Activated CD8-positive, alpha-beta memory T cell treated with anti-CD3 and anti-CD28 coated beads, Interleukin-2, amount 50 U/mL, for 24 hours (primary cell): ENCODE measurements at regions not wholly inside any gene's neighbourhood (a gene's known extent, or its start where the extent isn't known, plus 50 kb on each side); places are given as distances from the start of the nearest gene placed in this dataset.

Experiments used
- DNase-seq: peaks from one replicate; pipeline ENCODE4 v3.0.0-alpha.2; 2020; ENCODE audit errors: extremely low read depth

- DNase-seq, result no peak
These were observed 273.4 kb upstream of the TNRC6C start for GRCh38 chr17:77684803-77685798.

GRCh38 chr17:77685881-77686486 lies 272.5 kb upstream of the TNRC6C start:
- no peak for DNase-seq

DNA sequence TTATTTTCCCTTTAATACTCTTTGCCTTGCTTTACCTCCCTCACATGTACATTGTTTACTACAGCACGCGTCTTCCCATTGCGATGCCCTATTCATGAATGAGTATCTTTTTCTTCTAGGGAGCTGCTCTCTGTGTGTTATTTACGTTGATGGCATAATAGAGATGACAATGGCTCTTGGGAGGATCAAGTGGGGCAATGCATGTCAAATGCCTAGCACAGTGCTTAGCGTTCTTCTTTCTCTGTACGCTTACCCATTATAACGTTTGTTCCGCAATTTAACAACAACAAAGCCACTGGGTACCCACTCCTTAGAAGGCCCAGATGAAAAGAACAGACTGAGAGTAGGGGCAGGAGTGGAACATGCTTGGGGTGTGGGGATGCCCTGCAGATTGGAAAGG lies 271.6 kb upstream of the TNRC6C start:
- no peak for DNase-seq

DNA sequence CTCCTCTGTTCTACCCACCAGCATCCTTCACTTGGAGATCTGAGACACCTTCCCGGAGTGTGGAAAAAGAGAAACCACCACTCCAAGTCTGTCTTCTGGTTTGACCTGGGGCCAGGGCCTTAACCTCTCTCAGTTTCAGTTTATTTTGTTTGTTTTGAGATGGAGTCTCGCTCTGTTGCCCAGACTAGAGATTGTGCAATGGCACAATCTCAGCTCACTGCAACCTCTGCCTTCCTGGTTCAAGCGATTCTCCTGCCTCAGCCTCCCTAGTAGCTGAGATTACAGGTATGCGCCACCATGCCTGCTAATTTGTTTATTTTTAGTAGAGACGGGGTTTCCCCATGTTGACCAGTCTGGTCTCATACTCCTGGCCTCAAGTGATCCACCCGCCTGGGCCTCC lies 271.1 kb upstream of the TNRC6C start:
- no peak for DNase-seq

DNA sequence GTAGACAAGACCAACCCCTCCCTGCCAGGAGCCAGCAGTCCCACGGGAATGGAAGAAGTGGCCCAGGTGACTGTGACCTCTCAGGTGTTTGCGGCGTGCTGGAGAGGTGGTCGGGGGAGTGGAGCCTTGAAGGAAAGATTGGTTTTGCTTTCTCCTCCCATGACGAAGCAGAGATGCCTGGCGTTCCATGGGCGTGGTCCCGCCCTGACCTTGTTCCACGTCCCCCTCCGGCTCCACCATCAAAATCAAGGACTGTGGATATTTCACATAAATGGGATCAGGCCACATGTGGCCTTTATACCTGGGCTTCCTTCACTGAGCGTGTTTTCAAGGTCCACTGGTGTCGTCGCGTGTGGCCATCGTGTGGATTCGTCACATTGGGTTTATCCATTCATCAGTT lies 270.6 kb upstream of the TNRC6C start:
- DNase-seq, result no peak

GRCh38 chr17:77688369-77688768 lies 270.1 kb upstream of the TNRC6C start:
- DNase-seq, result no peak

DNA sequence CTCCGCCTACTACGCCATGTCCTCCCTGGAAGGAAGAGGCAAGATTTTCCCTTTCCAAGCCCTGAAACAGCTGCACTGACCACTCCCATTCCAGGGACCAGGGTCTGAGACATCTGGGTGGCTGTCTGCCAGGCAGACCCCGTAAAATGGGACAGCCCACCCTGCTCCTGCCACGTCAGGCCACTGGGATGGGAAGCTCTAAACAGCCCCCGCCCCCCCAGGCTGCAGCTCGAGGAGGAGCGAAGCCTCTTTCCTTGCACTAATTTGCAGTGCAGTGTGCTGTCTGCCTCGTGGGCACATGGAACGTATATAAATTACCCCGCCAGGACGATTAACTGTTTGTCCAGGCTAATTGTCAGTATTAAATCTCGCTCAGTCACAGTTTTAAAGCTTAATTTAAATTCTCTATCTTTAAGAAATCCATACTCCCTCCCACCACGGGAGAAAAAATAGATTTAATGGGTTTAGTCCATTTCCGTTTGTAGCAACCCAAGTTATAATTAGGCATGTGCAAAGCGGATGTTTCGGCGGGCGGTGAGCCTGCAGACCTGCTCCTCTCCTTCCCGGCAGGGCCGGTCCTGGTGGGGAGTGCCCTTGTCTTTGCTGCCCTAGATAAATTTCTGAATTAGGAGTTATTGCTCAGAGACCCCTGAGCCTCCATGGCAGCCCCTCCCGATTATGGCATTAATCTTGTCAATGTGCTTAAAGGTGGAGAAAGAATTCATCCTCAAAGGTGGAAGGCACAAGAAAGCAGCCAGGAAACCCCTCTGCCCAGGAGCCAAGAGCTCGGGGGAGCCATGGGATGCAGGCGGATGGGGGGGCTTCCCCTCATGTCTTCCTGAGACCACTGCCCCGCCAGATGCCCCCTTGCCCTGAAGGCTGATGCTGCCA lies 268.0 kb upstream of the TNRC6C start:
- DNase-seq, result no peak

DNA sequence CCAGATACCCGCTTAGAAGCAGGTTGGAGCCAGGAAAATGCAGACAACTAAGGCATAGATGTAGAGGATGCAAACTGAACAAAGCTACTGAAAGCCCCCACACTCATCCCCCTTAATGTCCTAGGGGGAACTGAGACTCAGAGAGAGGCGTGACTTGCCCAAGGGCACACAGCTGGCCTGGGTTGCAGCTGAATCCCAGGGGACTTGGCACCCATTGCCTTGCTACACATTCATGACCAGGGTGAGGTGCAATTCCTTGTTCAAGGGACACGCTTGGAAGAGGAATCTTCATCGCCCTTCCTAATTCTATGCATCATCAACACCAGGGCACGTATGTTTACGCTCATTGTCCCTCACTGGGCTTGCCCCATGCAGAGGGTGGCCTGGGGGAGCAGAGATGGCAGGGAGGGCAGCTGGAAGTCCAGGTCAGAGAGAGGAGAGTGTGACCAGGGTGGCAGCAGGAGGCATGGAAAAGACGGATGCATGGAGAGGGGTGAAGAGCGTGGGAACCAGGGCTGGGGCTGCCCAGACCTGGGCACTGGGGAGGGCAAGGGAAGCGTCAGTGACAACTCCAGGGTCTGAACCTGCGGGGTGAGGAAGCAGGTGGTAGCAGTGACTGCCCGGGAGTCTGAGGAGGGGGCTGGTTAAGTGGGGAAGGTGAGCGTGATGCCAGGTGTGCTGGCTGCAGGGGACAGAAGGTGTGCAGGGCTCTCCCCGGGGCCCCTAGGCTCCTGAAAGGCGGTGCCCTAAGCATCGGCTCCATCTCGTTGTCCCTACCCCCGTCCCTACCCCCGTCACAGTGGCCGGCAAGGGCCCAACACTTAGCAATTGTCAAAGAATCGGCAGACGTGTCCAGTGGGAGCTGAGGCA lies 267.1 kb upstream of the TNRC6C start:
- no peak for DNase-seq

GRCh38 chr17:77692571-77693161 lies 265.8 kb upstream of the TNRC6C start:
- no peak for DNase-seq

GRCh38 chr17:77693301-77693700 lies 265.2 kb upstream of the TNRC6C start:
- DNase-seq, result no peak

DNA sequence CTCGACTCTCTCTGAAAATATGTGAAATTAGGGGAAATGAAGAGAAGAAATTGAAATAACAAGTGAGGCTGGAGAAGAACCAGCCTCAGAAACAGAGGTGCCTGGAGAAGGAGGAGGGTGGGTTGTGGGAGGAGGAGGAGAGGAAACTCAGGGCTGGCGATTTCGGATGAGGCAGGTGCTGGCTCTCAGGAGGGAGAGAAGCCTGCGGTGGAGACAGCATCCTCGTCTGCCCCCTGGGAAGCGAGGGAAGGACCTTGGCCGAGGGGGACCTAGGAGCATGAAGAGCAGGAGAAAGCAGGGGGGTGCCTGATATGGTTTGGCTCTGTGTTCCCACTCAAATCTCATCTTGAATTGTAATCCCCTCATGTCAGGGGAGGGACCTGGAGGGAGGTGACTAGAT lies 264.7 kb upstream of the TNRC6C start:
- DNase-seq, result no peak

GRCh38 chr17:77694391-77695363 lies 263.8 kb upstream of the TNRC6C start:
- DNase-seq, result no peak

GRCh38 chr17:77695386-77695785 lies 263.1 kb upstream of the TNRC6C start:
- no peak for DNase-seq

DNA sequence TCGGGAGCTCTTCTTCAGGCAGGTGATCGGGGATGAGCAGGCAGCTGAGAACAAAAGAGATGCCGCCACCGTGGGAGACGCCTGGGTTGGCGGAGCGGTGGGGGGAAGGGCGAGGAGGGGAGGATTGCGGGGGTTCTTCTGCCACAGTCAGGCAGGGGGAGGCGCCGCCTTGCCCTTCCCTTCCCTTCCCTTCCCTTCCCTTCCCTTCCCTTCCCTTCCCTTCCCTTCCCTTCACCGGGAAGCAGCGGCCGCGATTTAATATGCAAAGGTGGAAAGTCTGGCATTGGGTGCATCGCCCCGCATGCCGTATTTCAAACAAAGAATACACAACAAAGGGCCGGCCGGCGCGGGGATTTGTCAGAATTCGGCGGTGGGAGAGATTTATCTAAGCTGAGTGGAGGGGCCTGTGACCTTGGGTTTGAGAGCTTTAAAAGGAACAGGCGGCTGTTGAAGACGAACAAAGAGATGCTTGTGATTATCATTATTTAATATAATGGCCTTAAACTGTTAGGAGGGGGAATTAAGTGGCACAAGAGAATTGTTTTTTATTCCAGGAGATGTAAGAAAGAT lies 262.3 kb upstream of the TNRC6C start:
- no peak for DNase-seq

- no peak for DNase-seq
These were observed 261.6 kb upstream of the TNRC6C start for GRCh38 chr17:77696721-77697460.

DNA sequence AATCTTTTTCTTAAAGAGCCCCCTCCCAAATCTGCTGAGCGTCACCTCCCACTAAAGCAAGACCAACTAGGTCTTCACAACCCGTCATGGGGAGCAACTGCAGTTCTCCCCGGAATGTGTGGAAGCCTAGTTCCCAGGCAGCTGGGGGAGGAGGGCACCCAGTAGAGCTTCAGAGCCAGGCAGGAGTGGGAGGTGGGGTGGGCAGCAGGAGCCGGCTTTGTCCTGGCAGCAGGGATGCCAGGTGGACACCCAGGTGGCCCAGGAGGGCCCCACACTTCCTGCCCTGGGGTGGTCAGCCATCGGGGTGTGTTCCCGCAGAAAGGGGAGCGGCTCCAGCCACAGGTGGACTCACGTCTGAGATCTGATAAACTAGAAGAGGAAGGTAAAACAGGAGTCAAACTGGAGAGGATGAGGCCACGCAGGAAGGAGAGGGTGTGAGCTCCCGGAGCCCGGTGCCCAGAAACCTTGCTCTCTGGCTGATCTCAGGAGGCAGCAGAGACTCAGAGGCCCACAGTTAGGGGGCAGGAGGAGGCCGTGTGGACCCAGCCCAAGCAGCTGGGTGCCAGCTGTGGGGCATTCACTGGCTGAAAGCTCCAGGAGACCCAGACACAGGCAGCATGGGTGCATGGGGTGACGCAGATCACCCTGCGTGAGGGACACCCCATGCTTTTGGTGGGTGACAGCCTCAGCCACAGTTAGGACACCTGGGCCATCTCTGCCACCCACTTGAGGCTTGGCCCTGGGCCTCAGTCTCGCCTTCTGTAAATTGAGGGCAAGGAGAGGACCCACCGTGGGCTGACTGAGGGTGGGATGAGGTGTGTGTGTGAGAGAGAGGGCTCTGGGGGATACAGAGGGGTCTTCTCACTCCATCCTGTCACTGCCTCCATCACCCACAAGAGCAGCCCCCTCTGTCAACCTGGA lies 260.8 kb upstream of the TNRC6C start:
- no peak for DNase-seq

- no peak for DNase-seq
These were observed 259.4 kb upstream of the TNRC6C start for GRCh38 chr17:77698903-77699623.
